CD14-positive monocyte (primary cell): ENCODE measurements at regions not wholly inside any gene's neighbourhood (a gene's known extent, or its start where the extent isn't known, plus 50 kb on each side); places are given as distances from the start of the nearest gene placed in this dataset.

Source experiments
- DNase-seq, 3 donors: peaks; one replicate each; pipeline ENCODE4 v3.0.0-alpha.2; 2011 to 2022
- H2AFZ ChIP-seq: 2 replicates; pipeline ENCODE4 v1.6.0; 2012; ENCODE audit warnings: mild to moderate bottlenecking, low read depth, low read length, inconsistent platforms; ENCODE audit not compliant: insufficient read depth, poor library complexity, severe bottlenecking
- H3K27ac ChIP-seq, 2 donors: 1 replicate in 1 of 2; 2 replicates in 1 of 2; pipeline ENCODE4 v1.5.1; 2012 to 2013; ENCODE audit warnings: low read length in 2 of 2, control low read depth in 1 of 2, inconsistent platforms in 1 of 2, low read depth in 1 of 2, mild to moderate bottlenecking in 1 of 2
- H3K27me3 ChIP-seq, 2 donors: one replicate each; pipeline versions ENCODE4 v1.6.0 to v1.6.1; 2011 to 2013; ENCODE audit warnings: low read length in 2 of 2; ENCODE audit not compliant: control insufficient read depth in 2 of 2, insufficient read depth in 2 of 2
- H3K36me3 ChIP-seq, 2 donors: replicated peaks in 1 of 2; 1 replicate in 1 of 2; 2 replicates in 1 of 2; pipeline versions ENCODE4 v1.5.1 to v1.6.1; 2012 to 2013; ENCODE audit warnings: low read length in 2 of 2, control low read depth in 1 of 2, inconsistent platforms in 1 of 2, mild to moderate bottlenecking in 1 of 2; ENCODE audit not compliant: insufficient read depth in 2 of 2, control insufficient read depth in 1 of 2
- H3K4me1 ChIP-seq, 2 donors: 1 replicate in 1 of 2; 2 replicates in 1 of 2; pipeline versions ENCODE4 v1.5.1 to v1.6.1; 2012 to 2013; ENCODE audit warnings: low read length in 2 of 2, control low read depth in 1 of 2, inconsistent platforms in 1 of 2, mild to moderate bottlenecking in 1 of 2, moderate library complexity in 1 of 2; ENCODE audit not compliant: insufficient read depth in 2 of 2, control insufficient read depth in 1 of 2
- H3K4me2 ChIP-seq: replicated peaks from 2 replicates; pipeline ENCODE3; 2012; ENCODE audit warnings: low read length, moderate library complexity, mild to moderate bottlenecking; ENCODE audit not compliant: poor library complexity, severe bottlenecking; ENCODE audit errors: extremely low read depth
- H3K4me3 ChIP-seq, 3 experiments: fragments of 200-600 bp in 1 of 3; sonication (generic) in 1 of 3; replicated peaks in 1 of 3; 1 replicate in 2 of 3; 2 replicates in 1 of 3; pipeline ENCODE4 v1.5.1; 2011 to 2013; ENCODE audit warnings: low read length in 3 of 3, mild to moderate bottlenecking in 3 of 3, control low read depth in 2 of 3, low read depth in 2 of 3, inconsistent platforms in 1 of 3, moderate library complexity in 1 of 3
- H3K79me2 ChIP-seq: 2 replicates; pipeline ENCODE4 v1.6.0; 2012; ENCODE audit warnings: mild to moderate bottlenecking, control low read depth, inconsistent platforms, low read length, moderate library complexity; ENCODE audit not compliant: insufficient read depth
- H3K9ac ChIP-seq: 2 replicates; pipeline ENCODE4 v1.6.0; 2017; ENCODE audit warnings: low read length, mild to moderate bottlenecking; ENCODE audit not compliant: insufficient read depth, poor library complexity, severe bottlenecking
- H3K9me3 ChIP-seq, 2 donors: replicated peaks in 1 of 2; 1 replicate in 1 of 2; 2 replicates in 1 of 2; pipeline versions ENCODE4 v1.5.1 to v1.6.1; 2012 to 2013; ENCODE audit warnings: low read length in 2 of 2, control low read depth in 1 of 2; ENCODE audit not compliant: control insufficient read depth in 1 of 2, insufficient read depth in 1 of 2
- H4K20me1 ChIP-seq: 2 replicates; pipeline ENCODE4 v1.6.0; 2012; ENCODE audit warnings: mild to moderate bottlenecking, low read length, control low read depth, moderate library complexity; ENCODE audit not compliant: insufficient read depth
- H3K27ac Mint-ChIP-seq, 7 donors: one replicate each; pipeline ENCODE4 v1.8.0; 2020; ENCODE audit warnings: mild to moderate bottlenecking in 7 of 7, mixed read lengths in 7 of 7, moderate library complexity in 6 of 7, inconsistent platforms in 2 of 7
- H3K27me3 Mint-ChIP-seq, 3 donors: one replicate each; pipeline ENCODE4 v1.8.0; 2021 to 2022; ENCODE audit warnings: low read depth in 3 of 3, mild to moderate bottlenecking in 3 of 3, mixed read lengths in 3 of 3, moderate library complexity in 3 of 3, inconsistent platforms in 1 of 3
- H3K36me3 Mint-ChIP-seq, 2 donors: one replicate each; pipeline ENCODE4 v1.8.0; 2020; ENCODE audit warnings: mixed read lengths in 2 of 2, inconsistent platforms in 1 of 2, mild to moderate bottlenecking in 1 of 2
- H3K4me1 Mint-ChIP-seq: one replicate; pipeline ENCODE4 v1.8.0; 2020; ENCODE audit warnings: mild to moderate bottlenecking, mixed read lengths
- H3K4me3 Mint-ChIP-seq, 2 donors: one replicate each; pipeline ENCODE4 v1.8.0; 2020; ENCODE audit warnings: mild to moderate bottlenecking in 2 of 2, mixed read lengths in 2 of 2, moderate library complexity in 1 of 2
- H3K9me3 Mint-ChIP-seq, 7 donors: one replicate each; pipeline ENCODE4 v1.8.0; 2020 to 2022; ENCODE audit warnings: mixed read lengths in 7 of 7, mild to moderate bottlenecking in 6 of 7, moderate library complexity in 6 of 7, inconsistent platforms in 2 of 7
- CTCF ChIP-seq: fragments of 200-600 bp; IDR thresholded peaks from one replicate; pipeline ENCODE4 v1.8.0; 2022; ENCODE audit warnings: antibody characterized with exemption, mild to moderate bottlenecking
- WGBS: methylation state at CpG from one replicate; pipeline ENCODE4 v1.1.5; 2013; ENCODE audit warnings: missing lambda C conversion rate; ENCODE audit not compliant: insufficient coverage; 5-methylcytosine and 5-hydroxymethylcytosine counted together
- intact Hi-C, 2 donors: fragments of 100-400 bp; cut with micrococcal nuclease; formaldehyde crosslinking; loops; one replicate each; pipeline versions ENCODE4 v1.15.0 to v1.15.1; 2023

- Histone ChIP-seq H3K4me3 (no peak overlapping the region), H3K27me3 (no peaks in the 10 kb centered on the region), H3K4me1 (no peaks in the 10 kb centered on the region), H3K79me2 (no peaks in the 10 kb centered on the region), H4K20me1 (no peaks in the 10 kb centered on the region), H3K9me3 (no peaks in the 10 kb centered on the region), H3K4me2 (no peak overlapping the region), H2AFZ (no peak overlapping the region), H3K27ac (no peak overlapping the region), H3K9ac (no peak overlapping the region), H3K36me3 (no peaks in the 10 kb centered on the region)
- WGBS = no CpG with 5 or more reads among the region's 1 CpG
- peaks cover 0 to 6% (median 1%) of the 10 kb centered on the region in 7 donors for H3K9me3 Mint-ChIP-seq
- no peak for DNase-seq
- no peak overlapping the region for H3K27ac Mint-ChIP-seq
- H3K4me1 Mint-ChIP-seq = no peaks in the 10 kb centered on the region
- H3K4me3 Mint-ChIP-seq = no peak overlapping the region
- intact Hi-C loops = no loop called here
- no peaks in the 10 kb centered on the region for H3K27me3 Mint-ChIP-seq
- no peaks in the 10 kb centered on the region for H3K36me3 Mint-ChIP-seq
- TF ChIP-seq CTCF = no peak
Observed at GRCh38 chr2:149816756-149817551, 229.4 kb upstream of the MMADHC start.

- Mint-ChIP-seq H3K36me3 (no peaks in the 10 kb centered on the region), H3K4me1 (no peaks in the 10 kb centered on the region), H3K27me3 (no peaks in the 10 kb centered on the region), H3K9me3 (peaks cover 0 to 6% (median 1%) of the 10 kb centered on the region in 7 donors), H3K4me3 (no peak overlapping the region), H3K27ac (no peak overlapping the region)
- intact Hi-C loops = no loop called here
- Histone ChIP-seq H2AFZ (no peak overlapping the region), H3K79me2 (no peaks in the 10 kb centered on the region), H4K20me1 (no peaks in the 10 kb centered on the region), H3K4me3 (no peak overlapping the region), H3K9me3 (no peaks in the 10 kb centered on the region), H3K36me3 (no peaks in the 10 kb centered on the region), H3K4me1 (no peaks in the 10 kb centered on the region), H3K4me2 (no peak overlapping the region), H3K9ac (no peak overlapping the region), H3K27ac (no peak overlapping the region), H3K27me3 (no peaks in the 10 kb centered on the region)
- WGBS = no CpG with 5 or more reads among the region's 1 CpG
- TF ChIP-seq CTCF = no peak
- DNase-seq = no peak
Observed at GRCh38 chr2:149815941-149816340, 228.4 kb upstream of the MMADHC start.
